IMR-90 (cell line): ENCODE measurements at regions not wholly inside any gene's neighbourhood (a gene's known extent, or its start where the extent isn't known, plus 50 kb on each side); places are given as distances from the start of the nearest gene placed in this dataset.
A peak's percentile ranks its signal among the peaks of the same experiment; 100 is the strongest.

ENCODE experiments used
- ATAC-seq: fragments of 200-7000 bp; cut with Tn5 transposase; 2 replicates; pipeline ENCODE4 v1.9.1; 2020; ENCODE audit warnings: low read depth, mild to moderate bottlenecking, moderate library complexity
- BruUV-seq: library from RNA; stranded (reverse); fragments of 400-500 nt; replicated peaks from 2 replicates; lab custom pipeline; 2021; lab: Mats Ljungman, UMichigan
- CTCF ChIA-PET: fragments of 300-600 bp; formaldehyde crosslinking; extraction: SDS; loops from one replicate; lab custom pipeline; 2021; ENCODE audit warnings: antibody characterized with exemption; lab: Yijun Ruan, JAX
- POLR2A ChIA-PET: fragments of 300-600 bp; sonication (Branson Sonifier 250); formaldehyde crosslinking; loops from one replicate; lab custom pipeline; 2022; ENCODE audit warnings: antibody characterized with exemption; ENCODE audit not compliant: unreplicated experiment; lab: Charles Lee
- DNase-seq: peaks from one replicate; pipeline ENCODE4 v3.0.0; 2013
- H2AFZ ChIP-seq: replicated peaks from 2 replicates; pipeline ENCODE3; 2013; ENCODE audit warnings: low read length, mild to moderate bottlenecking; ENCODE audit not compliant: poor library complexity
- H2AK5ac ChIP-seq: 2 replicates; pipeline ENCODE4 v1.6.1; 2013; ENCODE audit warnings: low read depth, low read length, inconsistent platforms
- H2AK9ac ChIP-seq: replicated peaks from 2 replicates; pipeline ENCODE3; 2013; ENCODE audit warnings: mild to moderate bottlenecking, low read depth, low read length, moderate library complexity; ENCODE audit not compliant: poor library complexity
- H2BK120ac ChIP-seq: 2 replicates; pipeline ENCODE4 v1.6.1; 2013; ENCODE audit warnings: low read depth, low read length, inconsistent platforms
- H2BK15ac ChIP-seq: 3 replicates; pipeline ENCODE4 v1.6.1; 2013; ENCODE audit warnings: low read depth, low read length, inconsistent platforms
- H2BK20ac ChIP-seq: 2 replicates; pipeline ENCODE4 v1.6.1; 2013; ENCODE audit warnings: low read depth, mild to moderate bottlenecking, inconsistent platforms, low read length, moderate library complexity
- H2BK5ac ChIP-seq: 2 replicates; pipeline ENCODE4 v1.6.1; 2013; ENCODE audit warnings: mild to moderate bottlenecking, low read depth, low read length, inconsistent platforms; ENCODE audit not compliant: poor library complexity, severe bottlenecking
- H3K14ac ChIP-seq: replicated peaks from 2 replicates; pipeline ENCODE4 v1.6.1; 2013; ENCODE audit warnings: low read depth, low read length, inconsistent platforms
- H3K18ac ChIP-seq: 2 replicates; pipeline ENCODE4 v1.6.1; 2013; ENCODE audit warnings: low read depth, low read length, control low read depth
- H3K23ac ChIP-seq: 2 replicates; pipeline ENCODE4 v1.6.1; 2013; ENCODE audit warnings: low read depth, low read length, inconsistent platforms
- H3K27ac ChIP-seq: 2 replicates; pipeline ENCODE4 v1.5.1; 2013; ENCODE audit warnings: mild to moderate bottlenecking, control low read depth, low read length; ENCODE audit not compliant: insufficient read depth
- H3K27me3 ChIP-seq: 2 replicates; pipeline ENCODE4 v1.6.1; 2013; ENCODE audit warnings: low read length; ENCODE audit not compliant: control insufficient read depth, insufficient read depth
- H3K36me3 ChIP-seq: 2 replicates; pipeline ENCODE4 v1.6.1; 2013; ENCODE audit warnings: low read length, mixed read lengths; ENCODE audit not compliant: control insufficient read depth, insufficient read depth
- H3K4ac ChIP-seq: 2 replicates; pipeline ENCODE4 v1.6.1; 2013; ENCODE audit warnings: low read depth, low read length, inconsistent platforms
- H3K4me1 ChIP-seq: 2 replicates; pipeline ENCODE4 v1.6.1; 2013; ENCODE audit warnings: low read length, mixed read lengths; ENCODE audit not compliant: control insufficient read depth, insufficient read depth
- H3K4me2 ChIP-seq: 2 replicates; pipeline ENCODE4 v1.6.1; 2013; ENCODE audit warnings: low read depth, mild to moderate bottlenecking, control low read depth, low read length, moderate library complexity
- H3K4me3 ChIP-seq: 2 replicates; pipeline ENCODE4 v1.5.1; 2013; ENCODE audit warnings: low read depth, mild to moderate bottlenecking, control low read depth, low read length, moderate library complexity; ENCODE audit not compliant: insufficient read depth
- H3K56ac ChIP-seq: 2 replicates; pipeline ENCODE4 v1.6.1; 2013; ENCODE audit warnings: low read length, inconsistent platforms; ENCODE audit not compliant: insufficient read depth; ENCODE audit errors: extremely low read depth
- H3K79me1 ChIP-seq, 2 experiments: 2 replicates each; pipeline ENCODE4 v1.6.1; 2013; ENCODE audit warnings: low read length in 2 of 2, inconsistent platforms in 1 of 2, low read depth in 1 of 2
- H3K9ac ChIP-seq: 2 replicates; pipeline ENCODE4 v1.6.1; 2013; ENCODE audit warnings: low read depth, low read length, control low read depth
- H3K9me1 ChIP-seq: 2 replicates; pipeline ENCODE4 v1.6.1; 2013; ENCODE audit warnings: low read length, inconsistent platforms; ENCODE audit not compliant: insufficient read depth
- H3K9me3 ChIP-seq: 2 replicates; pipeline ENCODE4 v1.6.1; 2013; ENCODE audit warnings: low read length; ENCODE audit not compliant: control insufficient read depth, insufficient read depth
- H4K20me1 ChIP-seq: 2 replicates; pipeline ENCODE4 v1.6.1; 2013; ENCODE audit warnings: low read length, inconsistent platforms; ENCODE audit not compliant: insufficient read depth
- H4K5ac ChIP-seq: 2 replicates; pipeline ENCODE4 v1.6.1; 2013; ENCODE audit warnings: mild to moderate bottlenecking, low read depth, low read length, control low read depth
- H4K8ac ChIP-seq, 2 experiments: 2 replicates each; pipeline ENCODE4 v1.6.1; 2013; ENCODE audit warnings: low read depth in 2 of 2, low read length in 2 of 2, control low read depth in 1 of 2, inconsistent platforms in 1 of 2
- H4K91ac ChIP-seq: 2 replicates; pipeline ENCODE4 v1.6.1; 2013; ENCODE audit warnings: low read depth, low read length, inconsistent platforms; ENCODE audit not compliant: insufficient read depth
- CHD1 ChIP-seq: IDR thresholded peaks from 2 replicates; pipeline ENCODE4 v1.6.1; 2012; ENCODE audit warnings: low read depth, low read length, improper control_type of control experiment
- MAFK ChIP-seq: IDR thresholded peaks from 2 replicates; pipeline ENCODE4 v1.6.1; 2012; ENCODE audit warnings: low read depth, low read length, improper control_type of control experiment
- NFE2L2 ChIP-seq: fragments of 150-350 bp; IDR thresholded peaks from 2 replicates; pipeline ENCODE4 v1.6.1; 2016; ENCODE audit warnings: low read depth, mild to moderate bottlenecking, low read length
- POLR2A ChIP-seq: IDR thresholded peaks from 2 replicates; pipeline ENCODE4 v1.6.1; 2012; ENCODE audit warnings: mild to moderate bottlenecking, low read depth, low read length
- RCOR1 ChIP-seq: IDR thresholded peaks from 2 replicates; pipeline ENCODE4 v1.6.1; 2012; ENCODE audit warnings: mild to moderate bottlenecking, low read length, improper control_type of control experiment; ENCODE audit not compliant: insufficient replicate concordance
- USF2 ChIP-seq: fragments of 150-350 bp; IDR thresholded peaks from 2 replicates; pipeline ENCODE4 v1.6.1; 2017; ENCODE audit warnings: mild to moderate bottlenecking, antibody characterized with exemption, low read length, low read depth
- WGBS, 2 experiments: methylation state at CpG; one replicate each; pipeline versions ENCODE4 v1.1.5 to v1.1.7; 2013; ENCODE audit warnings: missing lambda C conversion rate in 2 of 2; ENCODE audit not compliant: insufficient read length in 1 of 2; ENCODE audit errors: extremely low coverage in 2 of 2; 5-methylcytosine and 5-hydroxymethylcytosine counted together
- dilution Hi-C: fragments of 300-500 bp; cut with HindIII; formaldehyde crosslinking; loops from one replicate; pipeline ENCODE4 v1.14.3; 2018; ENCODE audit warnings: low sequenced_read_pairs; ENCODE audit not compliant: unreplicated experiment
- in situ Hi-C: fragments of 300-500 bp; cut with MboI; formaldehyde crosslinking; loops from 3 replicates; pipeline ENCODE4 v1.14.3; 2019; ENCODE audit warnings: low sequenced_read_pairs, inconsistent platforms, mixed read lengths
- intact Hi-C: fragments of 100-400 bp; cut with micrococcal nuclease; formaldehyde crosslinking; loops from 2 replicates; pipeline ENCODE4 v1.10.0; 2022

DNA sequence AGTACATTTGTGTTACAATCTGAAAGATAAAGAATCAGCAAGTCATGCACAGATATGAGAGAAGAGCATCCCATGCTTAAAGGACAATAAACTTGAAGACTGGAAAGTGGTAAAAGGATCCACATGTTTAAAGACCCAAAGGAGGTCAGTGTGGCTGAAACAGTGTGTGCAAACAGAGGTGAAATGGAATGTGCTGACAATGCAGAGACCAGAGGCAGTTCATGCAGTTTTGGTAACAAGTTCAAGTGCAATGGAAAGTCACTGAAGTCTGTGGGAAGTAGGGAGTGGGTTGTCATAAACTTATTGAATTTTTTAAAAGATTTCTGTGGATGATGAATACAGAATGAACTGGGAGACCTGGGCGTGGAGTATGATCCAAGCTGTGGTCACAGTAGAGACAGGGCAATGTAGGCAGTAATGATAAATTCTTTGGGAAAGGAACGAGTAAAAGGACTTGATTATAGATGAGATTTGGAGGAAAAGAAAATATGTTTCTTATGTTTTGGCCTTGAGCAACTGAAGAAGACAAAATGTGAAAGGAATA is 408.0 kb downstream of the HGF start:
- H3K9ac ChIP-seq: no peak overlapping the region

More for the DNA sequence above, 408.0 kb downstream of the HGF start:
- POLR2A ChIA-PET: no interaction called here
- Histone ChIP-seq H2BK20ac (no peak overlapping the region), H3K14ac (no peak overlapping the region), H3K23ac (no peak overlapping the region), H4K91ac (no peak overlapping the region), H3K4me2 (no peak overlapping the region), H3K56ac (no peak overlapping the region), H4K5ac (no peak overlapping the region), H2BK120ac (no peak overlapping the region), H3K9me3 (no peaks in the 10 kb centered on the region), H3K18ac (no peak overlapping the region), H2BK5ac (no peak overlapping the region), H3K79me1 (no peaks in the 10 kb centered on the region), H4K8ac (no peak overlapping the region), H3K36me3 (no peaks in the 10 kb centered on the region), H3K4me1 (no peaks in the 10 kb centered on the region), H2AK5ac (no peak overlapping the region), H3K27me3 (no peaks in the 10 kb centered on the region), H2BK15ac (no peak overlapping the region), H3K4me3 (no peak overlapping the region), H4K20me1 (no peaks in the 10 kb centered on the region), H2AFZ (no peak overlapping the region), H2AK9ac (no peak overlapping the region), H3K4ac (no peak overlapping the region), H3K9me1 (no peaks in the 10 kb centered on the region), H3K27ac (no peak overlapping the region)
- BruUV-seq: no TSS peak
- intact Hi-C loops: no loop called here
- DNase-seq: no peak
- no peak for ATAC-seq
- TF ChIP-seq USF2 (no peak), RCOR1 (no peak), POLR2A (no peak), NFE2L2 (no peak), CHD1 (no peak), MAFK (peak; percentile 55)
- CTCF ChIA-PET: no interaction called here
- dilution Hi-C loops: no loop called here
- in situ Hi-C loops: no loop called here
- WGBS, 2 experiments: 100% methylated on average over 1 of the region's 2 CpGs; no CpG with 5 or more reads in 1 of the 2 experiments
